Neural progenitor cell (in vitro differentiated cells): ENCODE measurements at regions not wholly inside any gene's neighbourhood (a gene's known extent, or its start where the extent isn't known, plus 50 kb on each side); places are given as distances from the start of the nearest gene placed in this dataset.

Experiments used
- DNase-seq: peaks from one replicate; pipeline ENCODE4 v3.0.0-alpha.2; 2016; ENCODE audit warnings: low spot score
- H2AFZ ChIP-seq: fragments of 200-600 bp; sonication (generic); replicated peaks from 2 replicates; pipeline ENCODE4 v1.6.1; 2016; ENCODE audit warnings: antibody characterized with exemption
- H3F3A ChIP-seq: fragments of 200-600 bp; sonication (generic); 2 replicates; pipeline ENCODE4 v1.6.1; 2016; ENCODE audit warnings: antibody characterized with exemption, low read depth
- H3K27ac ChIP-seq: fragments of 200-600 bp; sonication (generic); 2 replicates; pipeline ENCODE4 v1.5.1; 2016; ENCODE audit warnings: mild to moderate bottlenecking
- H3K27me3 ChIP-seq: fragments of 200-600 bp; sonication (generic); 2 replicates; pipeline ENCODE4 v1.6.1; 2016; ENCODE audit warnings: mild to moderate bottlenecking, moderate library complexity
- H3K36me3 ChIP-seq: fragments of 200-600 bp; sonication (generic); 2 replicates; pipeline ENCODE4 v1.5.1; 2016
- H3K4me1 ChIP-seq: fragments of 200-600 bp; sonication (generic); 2 replicates; pipeline ENCODE4 v1.6.1; 2016; ENCODE audit warnings: mixed run types
- H3K4me2 ChIP-seq: fragments of 200-600 bp; sonication (generic); 2 replicates; pipeline ENCODE4 v1.6.1; 2016
- H3K4me3 ChIP-seq: fragments of 200-600 bp; sonication (generic); 2 replicates; pipeline ENCODE4 v1.5.1; 2016
- H3K79me2 ChIP-seq: fragments of 200-600 bp; sonication (generic); 2 replicates; pipeline ENCODE4 v1.6.1; 2016; ENCODE audit warnings: low read depth
- H3K9ac ChIP-seq: fragments of 200-600 bp; sonication (generic); 2 replicates; pipeline ENCODE4 v1.6.1; 2016
- H3K9me3 ChIP-seq: fragments of 200-600 bp; sonication (generic); 2 replicates; pipeline ENCODE4 v1.5.1; 2016; ENCODE audit warnings: low read depth
- H4K20me1 ChIP-seq: fragments of 200-600 bp; sonication (generic); 2 replicates; pipeline ENCODE4 v1.6.1; 2016; ENCODE audit warnings: low read depth
- H3K27ac Mint-ChIP-seq: 3 replicates; pipeline ENCODE4 v1.8.0; 2021; ENCODE audit warnings: mixed read lengths
- H3K27me3 Mint-ChIP-seq: 2 replicates; pipeline ENCODE4 v1.8.0; 2022; ENCODE audit warnings: low read depth, mild to moderate bottlenecking, inconsistent platforms, moderate library complexity, mixed read lengths; ENCODE audit not compliant: insufficient read depth
- H3K36me3 Mint-ChIP-seq: 3 replicates; pipeline ENCODE4 v1.8.0; 2021; ENCODE audit warnings: mixed read lengths
- H3K4me1 Mint-ChIP-seq: 3 replicates; pipeline ENCODE4 v1.8.0; 2021; ENCODE audit warnings: mixed read lengths
- H3K4me3 Mint-ChIP-seq: 3 replicates; pipeline ENCODE4 v1.8.0; 2021; ENCODE audit warnings: mild to moderate bottlenecking, moderate library complexity, mixed read lengths
- H3K9me3 Mint-ChIP-seq: 3 replicates; pipeline ENCODE4 v1.8.0; 2020; ENCODE audit warnings: mixed read lengths
- CTCF ChIP-seq: fragments of 200-600 bp; sonication (generic); IDR thresholded peaks from 2 replicates; pipeline ENCODE4 v1.5.1; 2017; ENCODE audit warnings: antibody characterized with exemption, mild to moderate bottlenecking
- EZH2 ChIP-seq: fragments of 200-600 bp; sonication (generic); IDR thresholded peaks from 2 replicates; pipeline ENCODE4 v1.6.1; 2017; ENCODE audit warnings: antibody characterized with exemption, mild to moderate bottlenecking, moderate library complexity
- EZH2phosphoT487 ChIP-seq: fragments of 200-600 bp; sonication (generic); IDR thresholded peaks from 2 replicates; pipeline ENCODE4 v1.6.1; 2017; ENCODE audit warnings: antibody characterized with exemption

- Histone ChIP-seq H3F3A (peaks cover 19% of the 10 kb centered on the region), H3K27me3 (no peaks in the 10 kb centered on the region), H3K9me3 (no peaks in the 10 kb centered on the region), H3K27ac (peak overlapping the region; percentile 55), H3K4me2 (peak overlapping the region; percentile 27), H3K79me2 (no peaks in the 10 kb centered on the region), H4K20me1 (no peaks in the 10 kb centered on the region), H3K4me1 (peaks cover 4% of the 10 kb centered on the region), H2AFZ (peak overlapping the region; percentile 6), H3K9ac (no peak overlapping the region), H3K36me3 (no peaks in the 10 kb centered on the region), H3K4me3 (no peak overlapping the region)
- H3K27ac Mint-ChIP-seq = no peak overlapping the region
- H3K4me3 Mint-ChIP-seq = no peak overlapping the region
- TF ChIP-seq EZH2 = no peak
- TF ChIP-seq CTCF = peak; percentile 77
- peaks cover 3% of the 10 kb centered on the region for H3K4me1 Mint-ChIP-seq
- peak; percentile 43 for DNase-seq
- peaks cover 2% of the 10 kb centered on the region for H3K36me3 Mint-ChIP-seq
- peaks cover 2% of the 10 kb centered on the region for H3K9me3 Mint-ChIP-seq
- H3K27me3 Mint-ChIP-seq = no peaks in the 10 kb centered on the region
Measured at GRCh38 chr5:17132444-17133083, 84.9 kb upstream of the BASP1 start.

GRCh38 chr5:17135050-17135449 is 82.4 kb upstream of the BASP1 start:
- Histone ChIP-seq H2AFZ (no peak overlapping the region), H3K79me2 (no peaks in the 10 kb centered on the region), H3K9me3 (no peaks in the 10 kb centered on the region), H3K9ac (no peak overlapping the region), H3K36me3 (no peaks in the 10 kb centered on the region), H3K27ac (no peak overlapping the region), H3K4me2 (no peak overlapping the region), H3K27me3 (no peaks in the 10 kb centered on the region), H4K20me1 (no peaks in the 10 kb centered on the region), H3K4me3 (no peak overlapping the region), H3F3A (peaks cover 19% of the 10 kb centered on the region), H3K4me1 (peaks cover 4% of the 10 kb centered on the region)
- TF ChIP-seq EZH2phosphoT487 = no peak
- TF ChIP-seq CTCF = no peak
- TF ChIP-seq EZH2 = no peak
- no peak for DNase-seq
- H3K4me3 Mint-ChIP-seq = no peak overlapping the region
- no peak overlapping the region for H3K27ac Mint-ChIP-seq
- H3K4me1 Mint-ChIP-seq = peaks cover 3% of the 10 kb centered on the region
- peaks cover 2% of the 10 kb centered on the region for H3K9me3 Mint-ChIP-seq
- no peaks in the 10 kb centered on the region for H3K27me3 Mint-ChIP-seq
- H3K36me3 Mint-ChIP-seq = peaks cover 2% of the 10 kb centered on the region

- Histone ChIP-seq H3K36me3 (no peaks in the 10 kb centered on the region), H3K27ac (no peak overlapping the region), H3K79me2 (no peaks in the 10 kb centered on the region), H4K20me1 (no peaks in the 10 kb centered on the region), H3K27me3 (no peaks in the 10 kb centered on the region), H3K9me3 (no peaks in the 10 kb centered on the region), H3K9ac (no peak overlapping the region), H2AFZ (no peak overlapping the region), H3K4me1 (peaks cover 18% of the 10 kb centered on the region), H3F3A (peaks cover 25% of the 10 kb centered on the region), H3K4me3 (no peak overlapping the region), H3K4me2 (no peak overlapping the region)
- Mint-ChIP-seq H3K27me3 (peaks cover 2% of the 10 kb centered on the region), H3K4me3 (no peak overlapping the region), H3K4me1 (peaks cover 25% of the 10 kb centered on the region), H3K9me3 (no peaks in the 10 kb centered on the region), H3K27ac (peak overlapping the region; percentile 35), H3K36me3 (no peaks in the 10 kb centered on the region)
- no peak for TF ChIP-seq CTCF
- no peak for DNase-seq
Measured at GRCh38 chr5:17143335-17143734, 74.1 kb upstream of the BASP1 start.
